SKM-1 (cell line): ENCODE measurements at regions not wholly inside any gene's neighbourhood (a gene's known extent, or its start where the extent isn't known, plus 50 kb on each side); places are given as distances from the start of the nearest gene placed in this dataset.
"Not testable (repeated sequence)": the region's sequence is repeated elsewhere in the genome, so short reads cannot be mapped to it uniquely, and the experiment has no call there.

Experiments
- DNase-seq: peaks from one replicate; lab custom pipeline; 2025; ENCODE audit not compliant: unreplicated experiment; lab: John Stamatoyannopoulos, UW

DNA sequence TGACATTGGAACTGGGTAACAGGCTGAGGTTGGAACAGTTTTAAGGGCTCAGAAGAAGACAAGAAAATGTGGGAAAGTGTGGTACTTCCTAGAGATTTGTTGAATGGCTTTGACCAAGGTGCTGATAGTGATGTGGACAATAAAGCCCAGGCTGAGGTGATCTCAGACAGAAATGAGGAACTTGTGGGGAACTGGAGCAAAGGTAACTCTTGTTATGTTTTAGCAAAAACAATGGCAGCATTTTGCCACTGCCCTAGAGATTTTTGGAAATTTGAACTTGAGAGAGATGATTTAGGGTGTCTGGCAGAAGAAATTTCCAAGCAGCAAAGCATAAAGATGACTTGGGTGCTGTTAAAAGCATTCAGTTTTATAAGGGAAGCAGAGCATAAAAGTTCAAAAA, 474.7 kb upstream of the ADGRB3 start:
- no peak for DNase-seq

DNA sequence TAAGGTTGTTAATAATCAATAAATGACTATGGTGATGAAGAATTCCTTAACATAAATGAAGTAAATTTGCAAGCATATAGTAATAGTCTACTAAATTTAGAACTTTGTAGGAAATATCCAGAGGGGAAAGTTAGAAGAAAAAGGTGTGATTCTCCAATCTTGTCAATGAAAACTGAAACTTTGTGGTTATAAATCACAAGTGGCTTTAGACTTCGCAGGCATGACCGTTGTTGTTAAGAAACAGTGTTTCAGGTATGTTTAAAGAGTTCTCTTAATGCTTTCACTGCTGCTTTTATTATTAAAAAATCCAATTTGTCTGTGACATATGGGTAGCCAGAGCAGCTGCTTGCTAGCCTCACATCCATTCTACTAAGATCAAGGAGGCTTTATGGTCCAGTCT, 475.6 kb upstream of the ADGRB3 start:
- DNase-seq, result no peak

DNA sequence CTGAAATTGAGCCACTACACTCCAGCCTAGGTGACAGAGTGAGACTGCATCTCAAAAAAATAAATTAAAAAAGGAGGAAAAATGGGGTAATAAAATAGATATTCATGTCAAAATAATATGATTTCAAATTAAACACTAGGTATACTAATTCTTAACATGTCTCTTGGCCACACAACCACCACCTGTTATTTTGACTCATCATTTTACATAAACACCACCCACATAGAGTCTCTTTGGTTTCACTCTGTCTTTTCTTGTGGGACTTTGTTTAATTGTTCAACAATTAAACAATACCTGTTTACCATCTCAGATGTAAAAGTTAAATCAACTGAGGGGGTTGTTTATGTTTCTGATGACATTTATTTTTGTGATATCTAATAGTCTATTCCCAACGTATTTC, 476.8 kb upstream of the ADGRB3 start:
- no peak for DNase-seq

DNA sequence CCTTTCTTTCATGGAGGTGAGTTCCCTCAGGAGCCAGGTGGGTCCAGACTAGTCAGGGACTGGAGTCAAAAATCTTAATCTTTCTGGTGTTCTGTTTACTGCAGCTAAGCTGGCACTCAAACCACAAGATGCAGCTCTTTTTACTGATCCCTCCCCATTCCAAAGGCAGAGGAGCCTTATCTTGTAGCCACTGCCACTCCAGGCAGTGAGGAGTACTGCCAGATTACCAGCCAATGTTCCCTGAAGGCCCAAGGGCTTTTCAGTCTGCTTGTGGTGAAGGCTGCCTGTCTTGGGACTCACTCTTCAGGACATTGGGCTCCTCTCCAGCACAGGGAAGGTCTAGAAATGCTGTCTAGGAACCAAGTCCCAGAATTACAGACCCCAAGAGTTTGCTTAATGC, 490.4 kb upstream of the ADGRB3 start:
- DNase-seq, result no peak

DNA sequence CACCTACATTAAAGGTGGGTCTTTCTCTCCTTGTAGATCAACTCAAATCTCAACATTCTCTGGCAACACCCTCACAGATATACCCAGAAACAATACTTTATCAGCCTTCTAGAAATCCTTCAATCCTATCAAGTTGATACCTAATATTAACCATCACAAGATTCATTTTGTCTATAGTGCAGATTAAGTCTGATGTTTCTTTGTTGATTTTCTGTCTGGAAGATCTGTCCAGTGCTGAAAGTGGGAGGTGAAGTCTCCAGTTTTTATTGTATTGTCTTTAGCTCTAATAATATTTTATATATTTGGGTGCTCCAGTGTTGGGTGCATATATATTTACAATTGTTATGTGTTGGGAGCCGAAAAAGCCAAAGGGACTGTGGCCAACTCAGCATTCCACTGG, 493.9 kb upstream of the ADGRB3 start:
- no peak for DNase-seq

DNA sequence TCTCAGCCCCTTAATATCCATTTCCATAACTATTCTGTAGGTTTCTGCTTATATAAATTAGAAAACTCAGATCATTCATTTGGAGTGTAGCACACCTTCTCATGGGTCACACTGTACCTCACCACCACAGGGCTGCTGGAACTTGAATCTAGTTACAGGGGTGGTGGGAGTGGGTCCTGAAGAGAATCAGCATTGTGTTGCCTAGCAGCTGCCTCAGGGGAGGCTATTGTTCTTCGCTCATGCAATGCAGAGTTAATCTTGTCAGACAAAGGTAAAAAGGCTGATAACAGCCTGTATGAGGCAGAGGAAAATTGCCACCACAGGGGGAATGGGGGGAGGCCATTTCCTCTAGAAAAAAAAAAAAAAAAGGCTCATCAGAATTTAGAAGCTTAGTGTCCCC, 496.0 kb upstream of the ADGRB3 start:
- DNase-seq, result no peak

DNA sequence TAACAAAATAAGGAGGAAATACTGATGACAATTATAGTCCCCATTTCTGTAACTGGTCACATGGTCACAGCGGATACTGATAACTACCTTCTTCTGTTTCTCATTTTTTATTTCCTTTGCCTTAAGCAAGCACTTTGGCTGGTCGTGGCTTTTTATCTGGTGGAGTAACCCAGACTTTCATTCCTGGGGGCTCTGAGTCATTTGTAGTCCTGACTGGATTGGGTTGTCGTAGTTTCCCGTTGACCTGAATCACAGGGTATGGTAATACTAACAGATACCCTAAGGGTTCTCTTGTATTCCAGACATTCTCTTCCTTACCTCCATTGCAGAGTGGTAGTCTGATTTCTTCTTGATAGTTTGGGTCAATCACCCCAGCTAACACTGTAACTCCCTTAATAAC, 500.3 kb upstream of the ADGRB3 start:
- DNase-seq, result no peak

DNA sequence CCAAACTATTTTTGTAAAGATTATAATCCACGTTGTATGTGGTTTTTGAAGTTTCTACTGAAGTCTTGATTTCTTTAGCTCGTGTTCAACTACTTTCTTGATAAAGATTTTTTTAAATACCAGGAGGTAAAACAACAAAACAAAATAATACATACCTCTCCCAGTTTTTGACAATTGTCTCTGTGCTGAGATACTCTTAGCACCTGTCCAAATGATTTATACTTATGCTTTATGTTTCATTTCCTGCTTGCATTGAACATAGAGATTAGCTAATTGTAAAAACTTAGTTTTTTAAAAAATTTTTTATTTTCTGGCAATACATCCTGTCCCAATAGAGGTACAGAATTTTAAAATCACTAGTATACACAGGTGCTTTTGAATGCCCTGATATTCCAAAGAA, 506.9 kb upstream of the ADGRB3 start:
- DNase-seq, result no peak

DNA sequence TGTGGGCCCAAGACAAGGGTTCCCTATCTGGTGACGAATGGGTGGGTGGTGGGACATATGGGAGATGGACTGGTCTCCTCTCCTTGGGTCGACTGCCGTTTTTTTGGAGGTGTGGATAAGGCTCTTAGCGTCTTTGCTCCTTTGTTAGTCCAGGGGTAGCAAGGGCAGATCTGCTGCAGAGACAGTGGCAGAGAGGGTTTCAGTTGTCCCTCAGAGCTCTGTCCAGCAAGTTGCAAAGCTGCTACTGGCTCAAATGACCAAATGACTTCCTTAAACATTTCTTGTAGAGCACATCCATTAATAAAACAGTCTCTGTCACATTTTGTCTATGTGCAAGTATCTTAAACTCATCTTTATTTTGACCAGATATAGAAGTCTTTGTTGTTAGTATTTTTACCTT, 508.0 kb upstream of the ADGRB3 start:
- no peak for DNase-seq

DNA sequence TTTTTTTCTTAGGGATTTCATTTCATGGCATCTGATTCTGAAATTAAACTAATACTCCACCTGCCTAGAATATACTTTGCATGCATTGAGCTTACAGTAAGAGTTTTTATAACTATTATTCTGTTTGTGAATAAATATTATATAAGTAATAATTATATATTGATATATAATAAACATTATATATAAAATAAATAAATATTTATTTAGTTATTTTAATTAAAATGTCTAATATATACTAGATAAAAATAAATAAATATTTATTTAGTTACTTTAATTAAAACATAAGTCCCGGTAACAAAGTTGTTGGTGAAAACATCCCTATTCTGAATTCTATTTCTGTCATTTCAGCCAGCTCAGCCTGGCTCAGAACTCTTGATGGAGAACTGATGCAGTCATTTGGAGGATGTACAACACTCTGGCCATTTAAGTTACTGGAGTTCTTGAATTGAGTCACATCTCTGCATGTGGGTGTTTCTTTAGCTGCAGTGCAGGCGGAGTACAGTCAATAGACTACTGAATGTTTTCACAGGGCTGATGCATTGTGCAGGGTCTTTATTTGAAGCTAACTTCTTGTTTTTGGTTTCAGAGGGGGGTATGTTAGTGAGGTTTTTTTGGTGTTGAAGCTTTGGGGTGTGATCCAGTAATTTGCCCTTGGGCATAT, 508.9 kb upstream of the ADGRB3 start:
- DNase-seq, result no peak

DNA sequence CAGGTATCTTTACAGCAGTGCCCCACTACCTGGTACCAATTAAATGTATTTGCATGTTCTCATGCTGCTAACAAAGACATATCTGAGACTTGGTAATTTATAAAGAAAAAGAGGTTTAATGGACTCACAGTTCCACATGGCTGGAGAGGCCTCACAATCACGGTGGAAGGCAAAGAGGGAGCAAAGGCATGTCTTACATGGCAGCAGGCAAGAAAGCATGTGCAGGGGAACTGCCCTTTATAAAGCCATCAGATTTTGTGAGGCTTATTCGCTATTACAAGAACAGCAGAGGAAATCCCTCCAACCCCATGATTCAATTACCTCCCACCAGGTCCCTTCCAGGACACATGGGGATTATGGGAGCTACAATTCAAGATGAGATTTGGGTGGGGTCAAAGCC, 512.1 kb upstream of the ADGRB3 start:
- not testable (repeated sequence) for DNase-seq

DNA sequence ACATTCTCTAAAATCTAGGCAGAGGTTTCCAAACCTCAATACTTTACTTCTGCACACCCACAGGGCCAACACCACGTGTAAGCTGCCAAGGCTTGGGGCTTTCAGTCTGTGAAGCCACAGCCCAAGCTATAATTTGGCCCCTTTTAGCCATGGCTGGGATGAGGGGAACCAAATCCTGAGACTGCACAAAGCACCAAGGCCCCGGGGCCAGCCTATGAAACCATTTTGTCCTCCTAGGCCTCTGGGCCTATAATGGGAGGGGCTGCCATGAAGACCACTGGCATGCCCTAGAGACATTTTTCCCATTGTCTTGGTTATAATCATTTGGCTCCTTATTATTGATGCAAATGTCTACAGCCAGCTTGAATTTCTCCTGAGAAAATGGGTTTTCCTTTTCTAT, 513.0 kb upstream of the ADGRB3 start:
- no peak for DNase-seq

DNA sequence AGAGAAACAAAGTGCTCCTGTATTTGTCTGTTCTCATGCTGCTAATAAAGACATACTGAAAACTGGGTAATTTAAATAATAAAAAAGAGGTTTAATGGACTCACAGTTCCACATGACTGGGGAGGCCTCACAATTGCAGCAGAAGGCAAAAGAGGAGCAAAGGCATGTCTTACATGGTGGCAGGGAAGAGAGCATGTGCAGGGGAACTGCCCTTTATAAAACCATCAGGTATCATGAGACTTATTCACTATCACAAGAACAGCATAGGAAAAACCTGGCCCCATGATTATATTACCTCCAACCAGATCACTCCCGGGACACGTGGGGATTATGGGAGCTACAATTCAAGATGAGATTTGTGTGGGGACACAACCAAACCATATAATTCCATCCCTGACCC, 514.1 kb upstream of the ADGRB3 start:
- DNase-seq, result not testable (repeated sequence)

DNA sequence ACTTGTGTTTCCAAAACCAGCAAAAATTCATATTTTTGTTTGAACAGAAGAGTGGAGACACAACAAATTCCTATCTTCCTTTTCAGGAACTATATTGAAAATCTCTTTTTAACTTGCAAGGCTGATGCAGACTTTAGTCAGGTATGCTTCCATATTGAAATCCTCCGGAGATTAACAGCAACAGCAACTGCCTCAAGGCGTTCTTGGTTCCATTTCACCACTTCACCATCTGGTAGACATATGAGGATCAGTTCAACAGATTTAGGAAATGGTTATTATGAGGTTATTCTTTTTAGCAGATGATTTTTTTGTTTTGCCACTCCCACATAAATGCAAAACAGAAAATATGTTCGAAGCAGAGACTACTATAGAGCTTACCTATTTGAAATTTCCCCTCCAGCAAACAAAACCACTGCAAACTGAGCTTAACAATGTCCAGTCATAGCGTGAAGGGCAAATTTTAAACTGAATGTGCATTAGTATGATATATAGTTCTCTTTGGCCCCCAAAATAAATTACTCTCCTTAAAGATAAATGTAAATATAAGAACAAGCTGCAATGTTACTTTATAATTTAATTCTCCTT, 520.5 kb upstream of the ADGRB3 start:
- no peak for DNase-seq

DNA sequence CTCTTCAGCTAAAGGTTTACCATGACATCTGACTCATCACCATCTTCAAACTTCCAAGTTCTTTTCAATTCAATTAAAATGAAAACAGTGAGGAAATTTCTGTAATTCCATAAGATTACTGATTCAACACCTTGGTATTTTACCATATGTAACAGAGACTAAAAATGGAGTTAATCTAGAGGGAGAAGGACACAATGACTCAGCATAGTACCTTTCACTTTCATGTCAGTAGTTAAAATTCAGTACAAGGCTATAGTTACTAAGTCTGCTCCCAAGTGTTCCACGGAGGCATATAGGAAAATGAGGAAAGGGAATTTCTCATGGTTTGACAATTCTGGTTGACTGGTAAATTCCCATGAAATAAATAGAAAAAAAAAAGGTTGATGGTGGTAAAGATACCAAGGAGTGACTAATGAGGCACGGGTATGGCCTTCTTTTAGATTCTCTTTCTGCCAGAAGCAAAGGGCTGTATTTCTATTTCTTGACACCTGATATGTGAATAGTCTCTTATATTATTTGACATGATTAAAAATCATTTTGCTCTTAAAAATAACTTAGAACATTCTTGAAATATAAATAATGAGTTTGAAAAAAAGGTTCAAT, 526.7 kb upstream of the ADGRB3 start:
- no peak for DNase-seq

DNA sequence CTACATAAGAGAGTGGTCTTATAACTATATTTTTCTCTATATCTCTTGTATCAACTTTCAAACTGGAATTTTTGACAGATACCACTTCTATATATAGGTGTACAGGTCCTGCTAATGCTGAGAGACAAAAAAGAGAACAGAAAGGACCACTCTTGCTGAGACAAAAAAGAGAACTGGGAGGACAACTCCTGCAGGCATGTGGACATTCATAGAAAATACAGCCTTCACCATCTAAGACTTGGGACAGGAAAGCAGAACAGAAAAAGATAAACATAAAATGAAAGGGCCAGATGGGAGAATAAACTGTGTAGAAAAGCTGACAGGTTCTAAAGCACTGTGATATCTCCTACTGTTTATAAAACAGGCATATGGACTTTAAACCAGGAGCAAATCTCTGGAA, 541.0 kb upstream of the ADGRB3 start:
- DNase-seq, result no peak

DNA sequence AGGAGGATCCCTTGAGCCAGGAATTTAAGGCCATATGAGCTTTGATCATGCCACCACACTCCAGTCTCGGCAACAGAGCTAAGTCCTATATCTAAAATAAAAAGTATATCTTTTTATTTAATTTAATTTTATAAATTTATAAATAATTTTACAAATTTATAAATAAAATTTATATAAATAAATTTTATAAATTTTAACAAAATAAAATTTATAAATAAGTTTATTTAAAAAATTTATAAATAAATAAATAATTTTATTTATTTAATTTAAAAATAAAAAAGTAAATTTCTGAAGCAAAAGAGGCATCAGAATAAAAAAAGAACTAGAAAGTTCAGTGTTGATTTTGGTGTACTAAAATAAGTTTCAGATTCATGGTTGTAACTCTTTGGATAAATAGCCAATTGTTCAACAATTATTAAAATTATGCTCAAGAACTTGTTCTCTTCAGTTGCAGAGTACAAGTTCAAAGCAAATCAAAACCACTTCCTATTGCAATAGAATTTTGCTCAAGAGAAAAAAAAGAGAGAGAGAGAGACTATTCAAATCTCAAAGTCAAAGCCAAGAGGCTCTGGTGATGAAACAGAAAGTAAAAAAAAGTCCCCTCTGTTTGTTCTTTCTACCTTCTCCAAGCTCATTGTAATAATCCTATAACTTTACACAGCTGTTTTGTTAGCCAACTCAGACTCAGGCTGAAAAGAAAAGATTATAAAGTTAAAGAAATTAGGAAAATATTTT, 547.5 kb upstream of the ADGRB3 start:
- no peak for DNase-seq

DNA sequence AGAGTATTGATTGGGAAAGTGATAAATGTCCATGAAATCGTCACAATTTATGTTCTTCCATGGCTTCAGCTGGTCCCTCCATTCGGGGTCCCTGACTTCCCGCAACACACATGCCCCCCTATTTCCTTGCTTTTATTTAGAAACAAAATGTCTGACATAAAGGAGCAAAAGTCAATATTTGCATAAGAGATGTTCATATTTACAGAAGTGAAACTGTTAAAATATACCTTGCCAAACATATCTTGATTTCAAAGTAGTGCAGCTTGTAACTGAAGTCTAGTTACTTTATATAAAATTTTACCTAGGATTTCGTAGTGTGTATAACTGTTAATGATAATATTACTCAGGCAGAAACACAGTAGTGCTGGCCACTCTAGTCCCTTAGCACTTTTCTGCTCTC, 548.9 kb upstream of the ADGRB3 start:
- DNase-seq, result no peak

DNA sequence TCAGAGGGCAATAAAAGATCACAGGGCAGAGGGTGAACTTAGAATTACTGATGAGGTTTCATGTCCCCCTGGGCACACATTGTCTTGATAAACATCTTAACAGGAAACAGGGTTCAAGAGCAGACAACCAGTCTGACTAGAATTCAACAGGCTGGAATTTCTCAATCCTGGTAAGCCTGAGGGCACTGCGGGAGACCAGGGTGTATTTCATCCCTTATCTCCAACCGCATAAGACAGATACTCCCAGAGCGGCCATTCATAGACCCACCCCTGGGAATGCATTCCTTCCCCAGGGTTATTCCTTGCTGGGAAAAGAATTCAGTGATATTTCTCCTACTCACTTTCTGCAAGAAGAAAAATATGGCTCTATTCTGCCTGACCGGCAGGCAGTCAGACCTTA, 549.5 kb upstream of the ADGRB3 start:
- DNase-seq, result not testable (repeated sequence)

DNA sequence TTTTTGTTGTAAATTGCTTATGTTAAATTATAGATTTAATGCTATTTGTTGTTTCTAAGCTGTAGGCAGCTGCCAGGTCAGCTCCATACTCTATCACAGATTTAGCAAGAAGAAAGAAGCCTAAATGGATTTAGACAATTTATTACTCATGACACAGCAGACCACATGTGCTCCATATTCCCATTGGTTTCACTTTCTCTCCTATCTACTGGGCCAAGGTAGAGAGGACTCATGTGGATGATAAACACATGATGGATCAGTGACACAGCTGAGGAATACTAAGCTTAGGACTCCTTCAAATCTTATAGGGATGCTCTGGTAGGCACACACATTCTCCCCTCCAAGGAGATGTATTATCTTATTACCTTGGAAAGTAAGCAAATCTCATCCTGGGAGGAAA, 553.0 kb upstream of the ADGRB3 start:
- no peak for DNase-seq

DNA sequence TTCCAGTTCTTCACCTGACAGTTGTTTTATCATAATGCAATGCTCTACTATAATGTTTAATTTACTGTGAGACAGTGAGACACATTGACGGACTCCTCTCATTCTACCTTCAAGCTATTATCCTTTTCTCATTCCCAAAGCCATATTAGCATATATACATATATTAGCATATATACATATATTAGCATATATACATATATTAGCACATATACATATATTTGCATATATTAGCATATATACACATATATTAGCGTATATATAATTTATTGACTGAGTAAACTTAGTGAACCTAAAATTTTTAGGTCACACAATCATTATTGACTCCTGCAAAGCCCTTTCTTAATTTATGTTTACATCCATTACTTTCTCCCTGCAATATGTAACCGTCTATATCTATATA, 555.0 kb upstream of the ADGRB3 start:
- DNase-seq, result no peak

DNA sequence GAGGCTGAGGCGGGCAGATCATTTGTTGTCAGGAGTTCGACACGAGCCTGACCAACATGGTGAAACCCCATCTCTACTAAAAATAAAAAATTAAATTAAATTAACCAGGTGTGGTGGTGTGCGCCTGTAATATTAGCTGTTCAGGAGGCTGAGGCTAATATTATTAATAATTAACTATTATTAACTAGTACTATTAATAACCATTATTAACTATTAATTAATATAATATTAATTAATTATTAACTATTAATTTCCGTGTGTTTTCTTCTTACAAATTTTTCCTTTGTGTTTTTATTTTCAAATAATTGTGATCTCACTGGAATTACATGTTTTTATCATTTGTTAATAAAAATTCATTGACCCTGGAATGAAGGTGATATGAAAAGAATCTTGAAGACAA, 557.4 kb upstream of the ADGRB3 start:
- DNase-seq, result no peak
